CD14-positive monocyte (primary cell): ENCODE measurements at regions not wholly inside any gene's neighbourhood (a gene's known extent, or its start where the extent isn't known, plus 50 kb on each side); places are given as distances from the start of the nearest gene placed in this dataset.
A peak's percentile ranks its signal among the peaks of the same experiment; 100 is the strongest.

ENCODE experiments used
- DNase-seq, 3 donors: peaks; one replicate each; pipeline ENCODE4 v3.0.0-alpha.2; 2011 to 2022
- H2AFZ ChIP-seq: 2 replicates; pipeline ENCODE4 v1.6.0; 2012; ENCODE audit warnings: mild to moderate bottlenecking, low read depth, low read length, inconsistent platforms; ENCODE audit not compliant: insufficient read depth, poor library complexity, severe bottlenecking
- H3K27ac ChIP-seq, 2 donors: 1 replicate in 1 of 2; 2 replicates in 1 of 2; pipeline ENCODE4 v1.5.1; 2012 to 2013; ENCODE audit warnings: low read length in 2 of 2, control low read depth in 1 of 2, inconsistent platforms in 1 of 2, low read depth in 1 of 2, mild to moderate bottlenecking in 1 of 2
- H3K27me3 ChIP-seq, 2 donors: one replicate each; pipeline versions ENCODE4 v1.6.0 to v1.6.1; 2011 to 2013; ENCODE audit warnings: low read length in 2 of 2; ENCODE audit not compliant: control insufficient read depth in 2 of 2, insufficient read depth in 2 of 2
- H3K36me3 ChIP-seq, 2 donors: replicated peaks in 1 of 2; 1 replicate in 1 of 2; 2 replicates in 1 of 2; pipeline versions ENCODE4 v1.5.1 to v1.6.1; 2012 to 2013; ENCODE audit warnings: low read length in 2 of 2, control low read depth in 1 of 2, inconsistent platforms in 1 of 2, mild to moderate bottlenecking in 1 of 2; ENCODE audit not compliant: insufficient read depth in 2 of 2, control insufficient read depth in 1 of 2
- H3K4me1 ChIP-seq, 2 donors: 1 replicate in 1 of 2; 2 replicates in 1 of 2; pipeline versions ENCODE4 v1.5.1 to v1.6.1; 2012 to 2013; ENCODE audit warnings: low read length in 2 of 2, control low read depth in 1 of 2, inconsistent platforms in 1 of 2, mild to moderate bottlenecking in 1 of 2, moderate library complexity in 1 of 2; ENCODE audit not compliant: insufficient read depth in 2 of 2, control insufficient read depth in 1 of 2
- H3K4me2 ChIP-seq: replicated peaks from 2 replicates; pipeline ENCODE3; 2012; ENCODE audit warnings: low read length, moderate library complexity, mild to moderate bottlenecking; ENCODE audit not compliant: poor library complexity, severe bottlenecking; ENCODE audit errors: extremely low read depth
- H3K4me3 ChIP-seq, 3 experiments: fragments of 200-600 bp in 1 of 3; sonication (generic) in 1 of 3; replicated peaks in 1 of 3; 1 replicate in 2 of 3; 2 replicates in 1 of 3; pipeline ENCODE4 v1.5.1; 2011 to 2013; ENCODE audit warnings: low read length in 3 of 3, mild to moderate bottlenecking in 3 of 3, control low read depth in 2 of 3, low read depth in 2 of 3, inconsistent platforms in 1 of 3, moderate library complexity in 1 of 3
- H3K79me2 ChIP-seq: 2 replicates; pipeline ENCODE4 v1.6.0; 2012; ENCODE audit warnings: mild to moderate bottlenecking, control low read depth, inconsistent platforms, low read length, moderate library complexity; ENCODE audit not compliant: insufficient read depth
- H3K9ac ChIP-seq: 2 replicates; pipeline ENCODE4 v1.6.0; 2017; ENCODE audit warnings: low read length, mild to moderate bottlenecking; ENCODE audit not compliant: insufficient read depth, poor library complexity, severe bottlenecking
- H3K9me3 ChIP-seq, 2 donors: replicated peaks in 1 of 2; 1 replicate in 1 of 2; 2 replicates in 1 of 2; pipeline versions ENCODE4 v1.5.1 to v1.6.1; 2012 to 2013; ENCODE audit warnings: low read length in 2 of 2, control low read depth in 1 of 2; ENCODE audit not compliant: control insufficient read depth in 1 of 2, insufficient read depth in 1 of 2
- H4K20me1 ChIP-seq: 2 replicates; pipeline ENCODE4 v1.6.0; 2012; ENCODE audit warnings: mild to moderate bottlenecking, low read length, control low read depth, moderate library complexity; ENCODE audit not compliant: insufficient read depth
- H3K27ac Mint-ChIP-seq, 7 donors: one replicate each; pipeline ENCODE4 v1.8.0; 2020; ENCODE audit warnings: mild to moderate bottlenecking in 7 of 7, mixed read lengths in 7 of 7, moderate library complexity in 6 of 7, inconsistent platforms in 2 of 7
- H3K27me3 Mint-ChIP-seq, 3 donors: one replicate each; pipeline ENCODE4 v1.8.0; 2021 to 2022; ENCODE audit warnings: low read depth in 3 of 3, mild to moderate bottlenecking in 3 of 3, mixed read lengths in 3 of 3, moderate library complexity in 3 of 3, inconsistent platforms in 1 of 3
- H3K36me3 Mint-ChIP-seq, 2 donors: one replicate each; pipeline ENCODE4 v1.8.0; 2020; ENCODE audit warnings: mixed read lengths in 2 of 2, inconsistent platforms in 1 of 2, mild to moderate bottlenecking in 1 of 2
- H3K4me1 Mint-ChIP-seq: one replicate; pipeline ENCODE4 v1.8.0; 2020; ENCODE audit warnings: mild to moderate bottlenecking, mixed read lengths
- H3K4me3 Mint-ChIP-seq, 2 donors: one replicate each; pipeline ENCODE4 v1.8.0; 2020; ENCODE audit warnings: mild to moderate bottlenecking in 2 of 2, mixed read lengths in 2 of 2, moderate library complexity in 1 of 2
- H3K9me3 Mint-ChIP-seq, 7 donors: one replicate each; pipeline ENCODE4 v1.8.0; 2020 to 2022; ENCODE audit warnings: mixed read lengths in 7 of 7, mild to moderate bottlenecking in 6 of 7, moderate library complexity in 6 of 7, inconsistent platforms in 2 of 7
- CTCF ChIP-seq: fragments of 200-600 bp; IDR thresholded peaks from one replicate; pipeline ENCODE4 v1.8.0; 2022; ENCODE audit warnings: antibody characterized with exemption, mild to moderate bottlenecking
- WGBS: methylation state at CpG from one replicate; pipeline ENCODE4 v1.1.5; 2013; ENCODE audit warnings: missing lambda C conversion rate; ENCODE audit not compliant: insufficient coverage; 5-methylcytosine and 5-hydroxymethylcytosine counted together
- intact Hi-C, 2 donors: fragments of 100-400 bp; cut with micrococcal nuclease; formaldehyde crosslinking; loops; one replicate each; pipeline versions ENCODE4 v1.15.0 to v1.15.1; 2023

- H3K4me1 Mint-ChIP-seq, result peaks cover 11% of the 10 kb centered on the region
- Histone ChIP-seq H3K4me3 (no peak overlapping the region), H4K20me1 (no peaks in the 10 kb centered on the region), H3K36me3 (no peaks in the 10 kb centered on the region), H3K4me1 (peaks cover 0 to 6% of the 10 kb centered on the region in 2 donors), H3K9me3 (no peaks in the 10 kb centered on the region), H3K27me3 (no peaks in the 10 kb centered on the region), H2AFZ (no peak overlapping the region), H3K79me2 (no peaks in the 10 kb centered on the region), H3K4me2 (no peak overlapping the region), H3K9ac (no peak overlapping the region), H3K27ac (no peak overlapping the region)
- no peak for DNase-seq
- H3K4me3 Mint-ChIP-seq, result no peak overlapping the region
- H3K27me3 Mint-ChIP-seq, result peaks cover 0 to 2% (median 2%) of the 10 kb centered on the region in 3 donors
- WGBS, result no CpG with 5 or more reads among the region's 5 CpGs
- H3K9me3 Mint-ChIP-seq, result peaks cover 0 to 3% (median 0%) of the 10 kb centered on the region in 7 donors
- no peak overlapping the region for H3K27ac Mint-ChIP-seq
- intact Hi-C loops, result no loop called here
- H3K36me3 Mint-ChIP-seq, result no peaks in the 10 kb centered on the region
- no peak for TF ChIP-seq CTCF
Observed at GRCh38 chr15:91692596-91692995, 160.9 kb upstream of the SLCO3A1 start.

GRCh38 chr15:91694131-91694830 is 159.2 kb upstream of the SLCO3A1 start:
- H3K4me1 ChIP-seq, result peaks cover 0 to 6% of the 10 kb centered on the region in 2 donors
- H3K27ac ChIP-seq, result no peak overlapping the region
- H2AFZ ChIP-seq, result no peak overlapping the region
- H3K9me3 Mint-ChIP-seq, result peaks cover 0 to 3% (median 0%) of the 10 kb centered on the region in 7 donors
- H3K4me3 Mint-ChIP-seq, result peak overlapping the region in 1 of 2 donors; percentile 8
- H3K4me1 Mint-ChIP-seq, result peaks cover 11% of the 10 kb centered on the region
- no peaks in the 10 kb centered on the region for H3K27me3 ChIP-seq
- H3K4me3 ChIP-seq, result no peak overlapping the region
- H3K9ac ChIP-seq, result no peak overlapping the region
- H3K79me2 ChIP-seq, result no peaks in the 10 kb centered on the region
- no peaks in the 10 kb centered on the region for H3K9me3 ChIP-seq
- WGBS, result 79% methylated on average over 6 of the region's 11 CpGs
- H3K27me3 Mint-ChIP-seq, result peaks cover 0 to 2% (median 0%) of the 10 kb centered on the region in 3 donors
- H3K36me3 Mint-ChIP-seq, result no peaks in the 10 kb centered on the region
- no peaks in the 10 kb centered on the region for H4K20me1 ChIP-seq
- H3K27ac Mint-ChIP-seq, result peak overlapping the region in 4 of 7 donors; percentile 20 to 81 (median 62)
- H3K4me2 ChIP-seq, result no peak overlapping the region
- no peak for TF ChIP-seq CTCF
- no peak for DNase-seq
- no peaks in the 10 kb centered on the region for H3K36me3 ChIP-seq
- intact Hi-C loops, result no loop called here
